DND-41 (cell line): ENCODE measurements at regions not wholly inside any gene's neighbourhood (a gene's known extent, or its start where the extent isn't known, plus 50 kb on each side); places are given as distances from the start of the nearest gene placed in this dataset.

Experiments
- EZH2 ChIP-seq: IDR thresholded peaks from 3 replicates; pipeline ENCODE4 v1.6.1; 2012; ENCODE audit warnings: borderline replicate concordance, low read depth, mild to moderate bottlenecking, moderate library complexity, low read length, inconsistent platforms; ENCODE audit not compliant: severe bottlenecking
- TF ChIP-seq, protein P1 (sequence below): IDR thresholded peaks from 2 replicates; pipeline ENCODE4 v1.5.1; 2012; ENCODE audit warnings: borderline replicate concordance, low read length, moderate library complexity, mild to moderate bottlenecking; ENCODE audit not compliant: poor library complexity, severe bottlenecking; ENCODE audit errors: extremely low read depth

- TF ChIP-seq, protein P1, sequence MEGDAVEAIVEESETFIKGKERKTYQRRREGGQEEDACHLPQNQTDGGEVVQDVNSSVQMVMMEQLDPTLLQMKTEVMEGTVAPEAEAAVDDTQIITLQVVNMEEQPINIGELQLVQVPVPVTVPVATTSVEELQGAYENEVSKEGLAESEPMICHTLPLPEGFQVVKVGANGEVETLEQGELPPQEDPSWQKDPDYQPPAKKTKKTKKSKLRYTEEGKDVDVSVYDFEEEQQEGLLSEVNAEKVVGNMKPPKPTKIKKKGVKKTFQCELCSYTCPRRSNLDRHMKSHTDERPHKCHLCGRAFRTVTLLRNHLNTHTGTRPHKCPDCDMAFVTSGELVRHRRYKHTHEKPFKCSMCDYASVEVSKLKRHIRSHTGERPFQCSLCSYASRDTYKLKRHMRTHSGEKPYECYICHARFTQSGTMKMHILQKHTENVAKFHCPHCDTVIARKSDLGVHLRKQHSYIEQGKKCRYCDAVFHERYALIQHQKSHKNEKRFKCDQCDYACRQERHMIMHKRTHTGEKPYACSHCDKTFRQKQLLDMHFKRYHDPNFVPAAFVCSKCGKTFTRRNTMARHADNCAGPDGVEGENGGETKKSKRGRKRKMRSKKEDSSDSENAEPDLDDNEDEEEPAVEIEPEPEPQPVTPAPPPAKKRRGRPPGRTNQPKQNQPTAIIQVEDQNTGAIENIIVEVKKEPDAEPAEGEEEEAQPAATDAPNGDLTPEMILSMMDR: no peak
- no peak for TF ChIP-seq EZH2
These were observed 817.2 kb upstream of the CADM2 start for GRCh38 chr3:84141571-84141970.
